Liver (tissue), 8 donors: ENCODE measurements at regions not wholly inside any gene's neighbourhood (a gene's known extent, or its start where the extent isn't known, plus 50 kb on each side); places are given as distances from the start of the nearest gene placed in this dataset.

Source experiments
- DNase-seq: peaks from one replicate; pipeline ENCODE4 v3.0.0-alpha.2; 2017; ENCODE audit warnings: low spot score
- H3K27ac ChIP-seq, 2 donors: one replicate each; pipeline ENCODE4 v1.7.0; 2013; ENCODE audit warnings: inconsistent platforms in 2 of 2, low read length in 2 of 2, control low read depth in 1 of 2, low read depth in 1 of 2, mild to moderate bottlenecking in 1 of 2
- H3K27me3 ChIP-seq, 4 donors: one replicate each; pipeline versions ENCODE4 v1.6.1 to v1.7.0; 2013; ENCODE audit warnings: low read length in 3 of 4, inconsistent platforms in 1 of 4, mild to moderate bottlenecking in 1 of 4, moderate library complexity in 1 of 4; ENCODE audit not compliant: control insufficient read depth in 4 of 4, insufficient read depth in 4 of 4
- H3K36me3 ChIP-seq, 4 donors: one replicate each; pipeline versions ENCODE4 v1.6.1 to v1.7.0; 2013; ENCODE audit warnings: low read length in 3 of 4, mild to moderate bottlenecking in 3 of 4, low read depth in 1 of 4, moderate library complexity in 1 of 4; ENCODE audit not compliant: control insufficient read depth in 4 of 4, insufficient read depth in 3 of 4
- H3K4me1 ChIP-seq, 4 donors: one replicate each; pipeline versions ENCODE4 v1.6.1 to v1.7.0; 2013; ENCODE audit warnings: low read length in 3 of 4, mild to moderate bottlenecking in 3 of 4, moderate library complexity in 1 of 4; ENCODE audit not compliant: control insufficient read depth in 4 of 4, insufficient read depth in 4 of 4
- H3K4me3 ChIP-seq, 3 donors: one replicate each; pipeline versions ENCODE4 v1.6.1 to v1.7.0; 2013; ENCODE audit warnings: low read length in 3 of 3, control low read depth in 1 of 3, low read depth in 1 of 3, mild to moderate bottlenecking in 1 of 3
- H3K9ac ChIP-seq, 2 donors: one replicate each; pipeline ENCODE4 v1.7.0; 2013; ENCODE audit warnings: low read length in 2 of 2, mild to moderate bottlenecking in 2 of 2, moderate library complexity in 2 of 2, control low read depth in 1 of 2, low read depth in 1 of 2
- H3K9me3 ChIP-seq, 4 donors: one replicate each; pipeline versions ENCODE4 v1.6.1 to v1.7.0; 2013; ENCODE audit warnings: low read length in 3 of 4; ENCODE audit not compliant: control insufficient read depth in 4 of 4
- EGR1 ChIP-seq, 2 donors: IDR thresholded peaks; 2 replicates each; pipeline ENCODE4 v1.6.1; 2016 to 2018; ENCODE audit warnings: antibody characterized with exemption in 2 of 2, low read depth in 2 of 2
- FOXA1 ChIP-seq: IDR thresholded peaks from 2 replicates; pipeline ENCODE4 v1.6.1; 2016; ENCODE audit warnings: antibody characterized with exemption
- FOXA2 ChIP-seq: IDR thresholded peaks from 2 replicates; pipeline ENCODE4 v1.6.1; 2016; ENCODE audit warnings: antibody characterized with exemption
- GABPA ChIP-seq, 2 donors: IDR thresholded peaks in 1 of 2; conservative IDR thresholded peaks in 1 of 2; 2 replicates each; pipeline ENCODE4 v1.6.1; 2016; ENCODE audit warnings: antibody characterized with exemption in 2 of 2, mild to moderate bottlenecking in 1 of 2, moderate library complexity in 1 of 2
- HNF4A ChIP-seq, 2 donors: conservative IDR thresholded peaks; 2 replicates each; pipeline ENCODE4 v1.6.1; 2016; ENCODE audit warnings: antibody characterized with exemption in 2 of 2, mild to moderate bottlenecking in 2 of 2
- HNF4G ChIP-seq: IDR thresholded peaks from 2 replicates; pipeline ENCODE4 v1.6.1; 2016; ENCODE audit warnings: antibody characterized with exemption
- JUND ChIP-seq, 2 donors: IDR thresholded peaks; 2 replicates each; pipeline ENCODE4 v1.6.1; 2016; ENCODE audit warnings: antibody characterized with exemption in 2 of 2
- NR2F2 ChIP-seq: IDR thresholded peaks from 2 replicates; pipeline ENCODE4 v1.6.1; 2016; ENCODE audit warnings: antibody characterized with exemption
- RAD21 ChIP-seq, 2 donors: IDR thresholded peaks; 2 replicates each; pipeline ENCODE4 v1.6.1; 2016; ENCODE audit warnings: antibody characterized with exemption in 2 of 2, mild to moderate bottlenecking in 2 of 2
- RXRA ChIP-seq, 2 donors: IDR thresholded peaks; 2 replicates each; pipeline ENCODE4 v1.6.1; 2017 to 2018; ENCODE audit warnings: antibody characterized with exemption in 2 of 2, mild to moderate bottlenecking in 1 of 2
- SP1 ChIP-seq: IDR thresholded peaks from 2 replicates; pipeline ENCODE4 v1.6.1; 2018; ENCODE audit warnings: antibody characterized with exemption, mild to moderate bottlenecking
- TAF1 ChIP-seq: conservative IDR thresholded peaks from 2 replicates; pipeline ENCODE4 v1.6.1; 2016; ENCODE audit warnings: antibody characterized with exemption, mild to moderate bottlenecking
- YY1 ChIP-seq: IDR thresholded peaks from 2 replicates; pipeline ENCODE4 v1.6.1; 2016; ENCODE audit warnings: antibody characterized with exemption, mild to moderate bottlenecking
- WGBS: extraction: QIAGEN DNeasy Blood & Tissue Kit; methylation state at CpG from one replicate; pipeline ENCODE4 v1.1.7; 2013; 5-methylcytosine and 5-hydroxymethylcytosine counted together
- TF ChIP-seq, protein P1 (sequence below): IDR thresholded peaks from 2 replicates; pipeline ENCODE4 v1.6.1; 2016; ENCODE audit warnings: antibody characterized with exemption
- TF ChIP-seq, protein P2 (sequence below): IDR thresholded peaks from 2 replicates; pipeline ENCODE4 v1.6.1; 2016; ENCODE audit warnings: antibody characterized with exemption
- TF ChIP-seq, protein P3 (sequence below): fragments of 150-350 bp; IDR thresholded peaks from 2 replicates; pipeline ENCODE4 v1.5.1; 2017; ENCODE audit warnings: improper control_type of control experiment, low read depth, low read length; ENCODE audit not compliant: missing input control
- TF ChIP-seq, protein P4 (sequence below): IDR thresholded peaks from 2 replicates; pipeline ENCODE4 v1.6.1; 2016; ENCODE audit warnings: antibody characterized with exemption, mild to moderate bottlenecking
- TF ChIP-seq, protein P5 (sequence below): IDR thresholded peaks from 2 replicates; pipeline ENCODE4 v1.6.1; 2016; ENCODE audit warnings: antibody characterized with exemption
- donor health status: healthy.
- donor health status: healthy.
- donor health status: healthy.
- donor health status: healthy.
- donor health status: healthy.

DNA sequence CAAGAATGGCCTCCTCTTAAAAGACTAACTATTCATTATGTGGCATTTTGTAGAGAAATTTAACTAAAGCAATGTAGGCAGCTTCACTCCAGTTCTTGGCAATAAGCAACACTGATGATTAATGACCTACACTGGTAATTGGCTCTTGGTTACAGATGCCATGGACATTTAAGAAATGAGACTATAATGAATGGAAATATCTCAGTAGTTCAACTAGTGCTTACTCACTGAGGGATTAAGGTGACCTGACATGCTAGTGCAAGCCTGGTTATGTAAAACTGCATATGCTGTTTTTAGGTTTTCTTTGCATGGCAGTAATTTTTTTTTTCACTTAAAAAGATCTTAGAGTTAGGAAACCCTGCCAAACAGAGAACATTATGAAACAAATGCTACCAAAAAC, 152.7 kb upstream of the AADAT start:
- peaks cover 0 to 3% (median 0%) of the 10 kb centered on the region in 4 donors for H3K4me1 ChIP-seq
- no peak overlapping the region for H3K4me3 ChIP-seq
- H3K36me3 ChIP-seq = no peaks in the 10 kb centered on the region
- no peak overlapping the region for H3K9ac ChIP-seq
- no peak for DNase-seq
- no peaks in the 10 kb centered on the region for H3K9me3 ChIP-seq
- TF ChIP-seq GABPA (IDR thresholded peaks at IDR 0.05 in 1 of 2, conservative IDR thresholded peaks at IDR 0.05 in 1 of 2) (no peak), SP1 (no peak), TAF1 (no peak), HNF4A (conservative IDR thresholded peaks at IDR 0.05) (no peak), FOXA2 (no peak), RXRA (IDR thresholded peaks at IDR 0.05) (no peak), HNF4G (no peak), FOXA1 (no peak), RAD21 (IDR thresholded peaks at IDR 0.05) (no peak), JUND (IDR thresholded peaks at IDR 0.05) (no peak), YY1 (no peak), EGR1 (IDR thresholded peaks at IDR 0.05; ENCODE audit: low read depth in 2 of 2) (no peak)
- TF ChIP-seq, protein P1, sequence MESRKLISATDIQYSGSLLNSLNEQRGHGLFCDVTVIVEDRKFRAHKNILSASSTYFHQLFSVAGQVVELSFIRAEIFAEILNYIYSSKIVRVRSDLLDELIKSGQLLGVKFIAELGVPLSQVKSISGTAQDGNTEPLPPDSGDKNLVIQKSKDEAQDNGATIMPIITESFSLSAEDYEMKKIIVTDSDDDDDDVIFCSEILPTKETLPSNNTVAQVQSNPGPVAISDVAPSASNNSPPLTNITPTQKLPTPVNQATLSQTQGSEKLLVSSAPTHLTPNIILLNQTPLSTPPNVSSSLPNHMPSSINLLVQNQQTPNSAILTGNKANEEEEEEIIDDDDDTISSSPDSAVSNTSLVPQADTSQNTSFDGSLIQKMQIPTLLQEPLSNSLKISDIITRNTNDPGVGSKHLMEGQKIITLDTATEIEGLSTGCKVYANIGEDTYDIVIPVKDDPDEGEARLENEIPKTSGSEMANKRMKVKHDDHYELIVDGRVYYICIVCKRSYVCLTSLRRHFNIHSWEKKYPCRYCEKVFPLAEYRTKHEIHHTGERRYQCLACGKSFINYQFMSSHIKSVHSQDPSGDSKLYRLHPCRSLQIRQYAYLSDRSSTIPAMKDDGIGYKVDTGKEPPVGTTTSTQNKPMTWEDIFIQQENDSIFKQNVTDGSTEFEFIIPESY = no peak
- TF ChIP-seq, protein P2, sequence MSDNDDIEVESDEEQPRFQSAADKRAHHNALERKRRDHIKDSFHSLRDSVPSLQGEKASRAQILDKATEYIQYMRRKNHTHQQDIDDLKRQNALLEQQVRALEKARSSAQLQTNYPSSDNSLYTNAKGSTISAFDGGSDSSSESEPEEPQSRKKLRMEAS = no peak
- TF ChIP-seq, protein P3, sequence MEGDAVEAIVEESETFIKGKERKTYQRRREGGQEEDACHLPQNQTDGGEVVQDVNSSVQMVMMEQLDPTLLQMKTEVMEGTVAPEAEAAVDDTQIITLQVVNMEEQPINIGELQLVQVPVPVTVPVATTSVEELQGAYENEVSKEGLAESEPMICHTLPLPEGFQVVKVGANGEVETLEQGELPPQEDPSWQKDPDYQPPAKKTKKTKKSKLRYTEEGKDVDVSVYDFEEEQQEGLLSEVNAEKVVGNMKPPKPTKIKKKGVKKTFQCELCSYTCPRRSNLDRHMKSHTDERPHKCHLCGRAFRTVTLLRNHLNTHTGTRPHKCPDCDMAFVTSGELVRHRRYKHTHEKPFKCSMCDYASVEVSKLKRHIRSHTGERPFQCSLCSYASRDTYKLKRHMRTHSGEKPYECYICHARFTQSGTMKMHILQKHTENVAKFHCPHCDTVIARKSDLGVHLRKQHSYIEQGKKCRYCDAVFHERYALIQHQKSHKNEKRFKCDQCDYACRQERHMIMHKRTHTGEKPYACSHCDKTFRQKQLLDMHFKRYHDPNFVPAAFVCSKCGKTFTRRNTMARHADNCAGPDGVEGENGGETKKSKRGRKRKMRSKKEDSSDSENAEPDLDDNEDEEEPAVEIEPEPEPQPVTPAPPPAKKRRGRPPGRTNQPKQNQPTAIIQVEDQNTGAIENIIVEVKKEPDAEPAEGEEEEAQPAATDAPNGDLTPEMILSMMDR = no peak
- TF ChIP-seq, protein P4, sequence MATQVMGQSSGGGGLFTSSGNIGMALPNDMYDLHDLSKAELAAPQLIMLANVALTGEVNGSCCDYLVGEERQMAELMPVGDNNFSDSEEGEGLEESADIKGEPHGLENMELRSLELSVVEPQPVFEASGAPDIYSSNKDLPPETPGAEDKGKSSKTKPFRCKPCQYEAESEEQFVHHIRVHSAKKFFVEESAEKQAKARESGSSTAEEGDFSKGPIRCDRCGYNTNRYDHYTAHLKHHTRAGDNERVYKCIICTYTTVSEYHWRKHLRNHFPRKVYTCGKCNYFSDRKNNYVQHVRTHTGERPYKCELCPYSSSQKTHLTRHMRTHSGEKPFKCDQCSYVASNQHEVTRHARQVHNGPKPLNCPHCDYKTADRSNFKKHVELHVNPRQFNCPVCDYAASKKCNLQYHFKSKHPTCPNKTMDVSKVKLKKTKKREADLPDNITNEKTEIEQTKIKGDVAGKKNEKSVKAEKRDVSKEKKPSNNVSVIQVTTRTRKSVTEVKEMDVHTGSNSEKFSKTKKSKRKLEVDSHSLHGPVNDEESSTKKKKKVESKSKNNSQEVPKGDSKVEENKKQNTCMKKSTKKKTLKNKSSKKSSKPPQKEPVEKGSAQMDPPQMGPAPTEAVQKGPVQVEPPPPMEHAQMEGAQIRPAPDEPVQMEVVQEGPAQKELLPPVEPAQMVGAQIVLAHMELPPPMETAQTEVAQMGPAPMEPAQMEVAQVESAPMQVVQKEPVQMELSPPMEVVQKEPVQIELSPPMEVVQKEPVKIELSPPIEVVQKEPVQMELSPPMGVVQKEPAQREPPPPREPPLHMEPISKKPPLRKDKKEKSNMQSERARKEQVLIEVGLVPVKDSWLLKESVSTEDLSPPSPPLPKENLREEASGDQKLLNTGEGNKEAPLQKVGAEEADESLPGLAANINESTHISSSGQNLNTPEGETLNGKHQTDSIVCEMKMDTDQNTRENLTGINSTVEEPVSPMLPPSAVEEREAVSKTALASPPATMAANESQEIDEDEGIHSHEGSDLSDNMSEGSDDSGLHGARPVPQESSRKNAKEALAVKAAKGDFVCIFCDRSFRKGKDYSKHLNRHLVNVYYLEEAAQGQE = no peak
- no peak overlapping the region for H3K27ac ChIP-seq
- no peaks in the 10 kb centered on the region for H3K27me3 ChIP-seq

DNA sequence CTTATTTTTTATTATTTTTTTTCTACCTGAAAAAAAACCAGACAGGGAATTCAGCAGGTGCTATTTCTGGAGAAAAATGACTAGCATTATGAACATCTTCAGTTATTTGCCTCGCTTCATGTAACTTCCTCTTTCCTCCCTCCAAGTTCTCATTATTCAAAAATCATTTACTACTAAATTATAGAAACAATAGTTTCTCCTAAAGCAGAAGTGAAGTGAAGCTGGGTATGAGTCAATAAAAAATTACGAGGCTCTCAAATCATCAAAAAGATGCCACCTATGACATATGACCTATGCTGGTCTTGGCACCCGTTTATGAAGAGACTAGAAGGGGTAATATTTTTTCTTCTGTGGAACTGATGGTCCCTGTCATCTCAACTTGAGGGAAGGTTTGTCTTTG, 145.0 kb upstream of the AADAT start:
- Histone ChIP-seq H3K9ac (no peak overlapping the region), H3K4me1 (no peaks in the 10 kb centered on the region), H3K36me3 (no peaks in the 10 kb centered on the region), H3K27ac (no peak overlapping the region), H3K9me3 (no peaks in the 10 kb centered on the region), H3K27me3 (no peaks in the 10 kb centered on the region), H3K4me3 (no peak overlapping the region)
- DNase-seq = no peak
- 63% methylated on average over 3 of the region's 3 CpGs for WGBS
- TF ChIP-seq, protein P2 = no peak
- no peak for TF ChIP-seq HNF4A (conservative IDR thresholded peaks at IDR 0.05)
- no peak for TF ChIP-seq NR2F2
- TF ChIP-seq SP1 = no peak
- TF ChIP-seq HNF4G = no peak
- TF ChIP-seq, protein P5, sequence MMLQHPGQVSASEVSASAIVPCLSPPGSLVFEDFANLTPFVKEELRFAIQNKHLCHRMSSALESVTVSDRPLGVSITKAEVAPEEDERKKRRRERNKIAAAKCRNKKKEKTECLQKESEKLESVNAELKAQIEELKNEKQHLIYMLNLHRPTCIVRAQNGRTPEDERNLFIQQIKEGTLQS = no peak
- no peak for TF ChIP-seq YY1
- TF ChIP-seq JUND (IDR thresholded peaks at IDR 0.05) = no peak
